CD4-positive, alpha-beta memory T cell (primary cell): ENCODE measurements at regions not wholly inside any gene's neighbourhood (a gene's known extent, or its start where the extent isn't known, plus 50 kb on each side); places are given as distances from the start of the nearest gene placed in this dataset.

Source experiments
- CTCF ChIA-PET: fragments of 350-600 bp; sonication (Branson Sonifier 250); formaldehyde crosslinking; loops from one replicate; lab custom pipeline; 2021; ENCODE audit warnings: inconsistent platforms; ENCODE audit not compliant: partially characterized antibody; lab: Charles Lee
- POLR2A ChIA-PET: fragments of 350-600 bp; sonication (Branson Sonifier 250); formaldehyde crosslinking; loops from one replicate; lab custom pipeline; 2021; ENCODE audit not compliant: partially characterized antibody; lab: Charles Lee
- DNase-seq, 5 donors: peaks; one replicate each; pipeline versions ENCODE4 v3.0.0 to v3.0.0-alpha.2; 2020 to 2022; ENCODE audit warnings: mixed read lengths in 1 of 5
- H3K27ac ChIP-seq: one replicate; pipeline ENCODE4 v1.7.0; 2013; ENCODE audit warnings: low read depth, low read length
- H3K27me3 ChIP-seq: 2 replicates; pipeline ENCODE4 v1.7.0; 2013; ENCODE audit warnings: mild to moderate bottlenecking, low read length, moderate library complexity; ENCODE audit not compliant: insufficient read depth
- H3K36me3 ChIP-seq: 2 replicates; pipeline ENCODE4 v1.7.0; 2013; ENCODE audit warnings: mild to moderate bottlenecking, low read length, moderate library complexity; ENCODE audit not compliant: insufficient read depth
- H3K4me1 ChIP-seq: 2 replicates; pipeline ENCODE4 v1.7.0; 2013; ENCODE audit warnings: mild to moderate bottlenecking, low read length, moderate library complexity; ENCODE audit not compliant: insufficient read depth
- H3K4me3 ChIP-seq, 2 donors: one replicate each; pipeline ENCODE4 v1.7.0; 2013; ENCODE audit warnings: low read length in 2 of 2, mild to moderate bottlenecking in 1 of 2
- H3K9me3 ChIP-seq, 2 donors: one replicate each; pipeline ENCODE4 v1.7.0; 2013; ENCODE audit warnings: low read length in 2 of 2, control low read depth in 1 of 2; ENCODE audit not compliant: control insufficient read depth in 1 of 2
- H3K27ac Mint-ChIP-seq, 7 donors: one replicate each; pipeline ENCODE4 v1.8.0; 2020 to 2021; ENCODE audit warnings: mixed read lengths in 7 of 7, mild to moderate bottlenecking in 6 of 7, inconsistent platforms in 3 of 7, moderate library complexity in 3 of 7
- H3K27me3 Mint-ChIP-seq, 2 donors: one replicate each; pipeline ENCODE4 v1.8.0; 2020 to 2021; ENCODE audit warnings: mixed read lengths in 2 of 2
- H3K36me3 Mint-ChIP-seq, 2 donors: one replicate each; pipeline ENCODE4 v1.8.0; 2020 to 2021; ENCODE audit warnings: mixed read lengths in 2 of 2, inconsistent platforms in 1 of 2, mild to moderate bottlenecking in 1 of 2
- H3K4me1 Mint-ChIP-seq, 4 donors: one replicate each; pipeline ENCODE4 v1.8.0; 2020 to 2021; ENCODE audit warnings: mixed read lengths in 4 of 4, mild to moderate bottlenecking in 1 of 4
- H3K4me3 Mint-ChIP-seq, 8 donors: one replicate each; pipeline ENCODE4 v1.8.0; 2020 to 2021; ENCODE audit warnings: mixed read lengths in 8 of 8, mild to moderate bottlenecking in 7 of 8, moderate library complexity in 6 of 8, inconsistent platforms in 3 of 8
- H3K9me3 Mint-ChIP-seq, 8 donors: one replicate each; pipeline ENCODE4 v1.8.0; 2020 to 2021; ENCODE audit warnings: mixed read lengths in 8 of 8, mild to moderate bottlenecking in 5 of 8, inconsistent platforms in 3 of 8, moderate library complexity in 1 of 8
- intact Hi-C: fragments of 100-400 bp; cut with micrococcal nuclease; formaldehyde crosslinking; loops from one replicate; pipeline ENCODE4 v1.15.1; 2023

GRCh38 chr14:61602003-61602732, 93.1 kb upstream of the HIF1A start:
- no peak for DNase-seq
- intact Hi-C loops = no loop called here
- CTCF ChIA-PET = no interaction called here

GRCh38 chr14:61602733-61603077, 92.6 kb upstream of the HIF1A start:
- no peak for DNase-seq
- CTCF ChIA-PET = no interaction called here

More at GRCh38 chr14:61602003-61602732, 93.1 kb upstream of the HIF1A start:
- Mint-ChIP-seq H3K4me1 (peaks cover 8 to 16% (median 11%) of the 10 kb centered on the region in 4 donors), H3K36me3 (peaks cover 0 to 4% of the 10 kb centered on the region in 2 donors), H3K27me3 (no peaks in the 10 kb centered on the region), H3K4me3 (peak overlapping the region in 1 of 8 donors; percentile 1), H3K9me3 (peaks cover 0 to 1% (median 0%) of the 10 kb centered on the region in 8 donors), H3K27ac (no peak overlapping the region)
- Histone ChIP-seq H3K36me3 (no peaks in the 10 kb centered on the region), H3K27me3 (no peaks in the 10 kb centered on the region), H3K4me3 (no peak overlapping the region), H3K4me1 (peaks cover 10% of the 10 kb centered on the region), H3K27ac (no peak overlapping the region), H3K9me3 (no peaks in the 10 kb centered on the region)
- POLR2A ChIA-PET = interaction anchor here (1.0 kb wide), 1 partner anchor 99 kb away, joined by 3 read pairs; no protein-coding TSS in a partner anchor

GRCh38 chr14:61603736-61604135, 91.6 kb upstream of the HIF1A start:
- H3K36me3 Mint-ChIP-seq = peaks cover 0 to 4% of the 10 kb centered on the region in 2 donors
- peaks cover 5 to 6% (median 6%) of the 10 kb centered on the region in 4 donors for H3K4me1 Mint-ChIP-seq
- Histone ChIP-seq H3K4me3 (no peak overlapping the region), H3K4me1 (peaks cover 6% of the 10 kb centered on the region), H3K9me3 (no peaks in the 10 kb centered on the region), H3K36me3 (no peaks in the 10 kb centered on the region), H3K27ac (no peak overlapping the region), H3K27me3 (no peaks in the 10 kb centered on the region)
- CTCF ChIA-PET = no interaction called here
- POLR2A ChIA-PET = no interaction called here
- no peak overlapping the region for H3K4me3 Mint-ChIP-seq
- no peaks in the 10 kb centered on the region for H3K27me3 Mint-ChIP-seq
- H3K27ac Mint-ChIP-seq = no peak overlapping the region
- DNase-seq = no peak
- H3K9me3 Mint-ChIP-seq = peaks cover 0 to 1% (median 0%) of the 10 kb centered on the region in 8 donors
- intact Hi-C loops = no loop called here

More at GRCh38 chr14:61602733-61603077, 92.6 kb upstream of the HIF1A start:
- no peak overlapping the region for H3K4me3 ChIP-seq
- H3K27ac Mint-ChIP-seq = no peak overlapping the region
- POLR2A ChIA-PET = interaction anchor here (1.0 kb wide), 1 partner anchor 99 kb away, joined by 3 read pairs; no protein-coding TSS in a partner anchor
- H3K27me3 ChIP-seq = no peaks in the 10 kb centered on the region
- no peaks in the 10 kb centered on the region for H3K36me3 ChIP-seq
- H3K4me1 Mint-ChIP-seq = peaks cover 8 to 16% (median 11%) of the 10 kb centered on the region in 4 donors
- no peaks in the 10 kb centered on the region for H3K27me3 Mint-ChIP-seq
- no peak overlapping the region for H3K27ac ChIP-seq
- peaks cover 10% of the 10 kb centered on the region for H3K4me1 ChIP-seq
- H3K4me3 Mint-ChIP-seq = no peak overlapping the region
- peaks cover 0 to 1% (median 0%) of the 10 kb centered on the region in 8 donors for H3K9me3 Mint-ChIP-seq
- H3K9me3 ChIP-seq = no peaks in the 10 kb centered on the region
- H3K36me3 Mint-ChIP-seq = peaks cover 0 to 4% of the 10 kb centered on the region in 2 donors
- intact Hi-C loops = no loop called here

- H3K4me1 Mint-ChIP-seq = no peaks in the 10 kb centered on the region
- peaks cover 0 to 1% (median 0%) of the 10 kb centered on the region in 8 donors for H3K9me3 Mint-ChIP-seq
- CTCF ChIA-PET = no interaction called here
- no peak overlapping the region for H3K4me3 ChIP-seq
- H3K4me3 Mint-ChIP-seq = peak overlapping the region in 1 of 8 donors; percentile 34
- no peaks in the 10 kb centered on the region for H3K27me3 Mint-ChIP-seq
- no peak overlapping the region for H3K27ac ChIP-seq
- DNase-seq = no peak
- no peaks in the 10 kb centered on the region for H3K36me3 ChIP-seq
- H3K4me1 ChIP-seq = no peaks in the 10 kb centered on the region
- H3K36me3 Mint-ChIP-seq = no peaks in the 10 kb centered on the region
- no peaks in the 10 kb centered on the region for H3K9me3 ChIP-seq
- no peaks in the 10 kb centered on the region for H3K27me3 ChIP-seq
- no peak overlapping the region for H3K27ac Mint-ChIP-seq
- intact Hi-C loops = no loop called here
- POLR2A ChIA-PET = no interaction called here
These were observed 87.6 kb upstream of the HIF1A start for GRCh38 chr14:61607570-61608244.

GRCh38 chr14:61608245-61609165, 86.8 kb upstream of the HIF1A start:
- Histone ChIP-seq H3K27me3 (no peaks in the 10 kb centered on the region), H3K36me3 (no peaks in the 10 kb centered on the region), H3K9me3 (no peaks in the 10 kb centered on the region), H3K4me1 (no peaks in the 10 kb centered on the region), H3K4me3 (no peak overlapping the region), H3K27ac (no peak overlapping the region)
- no peaks in the 10 kb centered on the region for H3K4me1 Mint-ChIP-seq
- no peaks in the 10 kb centered on the region for H3K36me3 Mint-ChIP-seq
- H3K9me3 Mint-ChIP-seq = peaks cover 0 to 1% (median 0%) of the 10 kb centered on the region in 8 donors
- H3K4me3 Mint-ChIP-seq = no peak overlapping the region
- CTCF ChIA-PET = no interaction called here
- POLR2A ChIA-PET = no interaction called here
- no peaks in the 10 kb centered on the region for H3K27me3 Mint-ChIP-seq
- intact Hi-C loops = no loop called here
- H3K27ac Mint-ChIP-seq = no peak overlapping the region
- no peak for DNase-seq

GRCh38 chr14:61609191-61609843, 86.0 kb upstream of the HIF1A start:
- H3K36me3 ChIP-seq = no peaks in the 10 kb centered on the region
- H3K27me3 ChIP-seq = no peaks in the 10 kb centered on the region
- POLR2A ChIA-PET = no interaction called here
- H3K4me1 ChIP-seq = no peaks in the 10 kb centered on the region
- Mint-ChIP-seq H3K27me3 (no peaks in the 10 kb centered on the region), H3K9me3 (peaks cover 0 to 1% (median 0%) of the 10 kb centered on the region in 8 donors), H3K27ac (peak overlapping the region in 1 of 7 donors; percentile 67), H3K4me3 (peak overlapping the region in 1 of 8 donors; percentile 13), H3K4me1 (no peaks in the 10 kb centered on the region), H3K36me3 (no peaks in the 10 kb centered on the region)
- no peak overlapping the region for H3K4me3 ChIP-seq
- CTCF ChIA-PET = no interaction called here
- no peaks in the 10 kb centered on the region for H3K9me3 ChIP-seq
- H3K27ac ChIP-seq = no peak overlapping the region
- no peak for DNase-seq
- intact Hi-C loops = no loop called here
